Neural progenitor cell (in vitro differentiated cells): ENCODE measurements at regions not wholly inside any gene's neighbourhood (a gene's known extent, or its start where the extent isn't known, plus 50 kb on each side); places are given as distances from the start of the nearest gene placed in this dataset.

Experiments
- EZH2phosphoT487 ChIP-seq: fragments of 200-600 bp; sonication (generic); IDR thresholded peaks from 2 replicates; pipeline ENCODE4 v1.6.1; 2017; ENCODE audit warnings: antibody characterized with exemption
- TF ChIP-seq, protein P1 (sequence below): fragments of 200-600 bp; sonication (generic); IDR thresholded peaks from 2 replicates; pipeline ENCODE4 v1.5.1; 2017; ENCODE audit warnings: antibody characterized with exemption, mild to moderate bottlenecking

DNA sequence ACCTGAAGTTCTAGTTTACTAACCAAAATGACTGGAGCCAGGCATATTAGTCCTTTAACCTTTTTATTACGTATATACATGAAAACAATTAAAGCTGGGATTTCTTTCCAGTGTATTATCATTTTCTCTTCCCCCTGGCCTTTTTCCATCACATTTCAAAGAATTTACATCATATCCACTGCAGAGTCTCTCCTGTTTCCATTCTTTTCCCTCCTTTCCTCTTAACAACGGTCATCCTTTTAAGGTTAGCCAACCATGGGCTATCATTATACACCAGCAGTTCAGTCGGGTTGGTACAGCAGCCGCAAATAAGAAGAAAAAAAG lies 104.6 kb downstream of the TFAP2A start:
- TF ChIP-seq, protein P1, sequence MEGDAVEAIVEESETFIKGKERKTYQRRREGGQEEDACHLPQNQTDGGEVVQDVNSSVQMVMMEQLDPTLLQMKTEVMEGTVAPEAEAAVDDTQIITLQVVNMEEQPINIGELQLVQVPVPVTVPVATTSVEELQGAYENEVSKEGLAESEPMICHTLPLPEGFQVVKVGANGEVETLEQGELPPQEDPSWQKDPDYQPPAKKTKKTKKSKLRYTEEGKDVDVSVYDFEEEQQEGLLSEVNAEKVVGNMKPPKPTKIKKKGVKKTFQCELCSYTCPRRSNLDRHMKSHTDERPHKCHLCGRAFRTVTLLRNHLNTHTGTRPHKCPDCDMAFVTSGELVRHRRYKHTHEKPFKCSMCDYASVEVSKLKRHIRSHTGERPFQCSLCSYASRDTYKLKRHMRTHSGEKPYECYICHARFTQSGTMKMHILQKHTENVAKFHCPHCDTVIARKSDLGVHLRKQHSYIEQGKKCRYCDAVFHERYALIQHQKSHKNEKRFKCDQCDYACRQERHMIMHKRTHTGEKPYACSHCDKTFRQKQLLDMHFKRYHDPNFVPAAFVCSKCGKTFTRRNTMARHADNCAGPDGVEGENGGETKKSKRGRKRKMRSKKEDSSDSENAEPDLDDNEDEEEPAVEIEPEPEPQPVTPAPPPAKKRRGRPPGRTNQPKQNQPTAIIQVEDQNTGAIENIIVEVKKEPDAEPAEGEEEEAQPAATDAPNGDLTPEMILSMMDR = no peak
- no peak for TF ChIP-seq EZH2phosphoT487
